SK-N-DZ (cell line): ENCODE measurements at regions not wholly inside any gene's neighbourhood (a gene's known extent, or its start where the extent isn't known, plus 50 kb on each side); places are given as distances from the start of the nearest gene placed in this dataset.

Source experiments
- DNase-seq: peaks from one replicate; pipeline ENCODE4 v3.0.0-alpha.2; 2015; ENCODE audit warnings: low spot score

GRCh38 chr7:86012971-86013370 is 630.7 kb upstream of the GRM3 start:
- DNase-seq, result no peak

- no peak for DNase-seq
Observed at GRCh38 chr7:86008898-86009297, 634.8 kb upstream of the GRM3 start.

- DNase-seq, result no peak
Observed at GRCh38 chr7:86006909-86007308, 636.8 kb upstream of the GRM3 start.

- DNase-seq, result no peak
Observed at GRCh38 chr7:86002858-86003257, 640.9 kb upstream of the GRM3 start.

- no peak for DNase-seq
Observed at GRCh38 chr7:85997515-85997914, 646.2 kb upstream of the GRM3 start.

GRCh38 chr7:85995101-85995500 is 648.6 kb upstream of the GRM3 start:
- DNase-seq, result no peak

GRCh38 chr7:85980740-85981139 is 663.0 kb upstream of the GRM3 start:
- DNase-seq, result no peak

GRCh38 chr7:85974176-85974575 is 669.5 kb upstream of the GRM3 start:
- DNase-seq, result no peak

GRCh38 chr7:85972504-85973141 is 671.1 kb upstream of the GRM3 start:
- DNase-seq, result no peak

GRCh38 chr7:85954961-85955360 is 688.7 kb upstream of the GRM3 start:
- DNase-seq, result no peak

- DNase-seq, result no peak
Observed at GRCh38 chr7:85950871-85951270, 692.8 kb upstream of the GRM3 start.

- no peak for DNase-seq
Observed at GRCh38 chr7:85950418-85950817, 693.3 kb upstream of the GRM3 start.

GRCh38 chr7:85947767-85948166 is 695.9 kb upstream of the GRM3 start:
- DNase-seq, result no peak

- DNase-seq, result no peak
Observed at GRCh38 chr7:85940798-85941197, 702.9 kb upstream of the GRM3 start.

- no peak for DNase-seq
Observed at GRCh38 chr7:85931919-85932318, 711.8 kb upstream of the GRM3 start.

- no peak for DNase-seq
Observed at GRCh38 chr7:85928500-85928899, 715.2 kb upstream of the GRM3 start.

- no peak for DNase-seq
Observed at GRCh38 chr7:85927226-85927625, 716.5 kb upstream of the GRM3 start.

GRCh38 chr7:85924062-85924461 is 719.6 kb upstream of the GRM3 start:
- no peak for DNase-seq

- peak; percentile 69 for DNase-seq
Observed at GRCh38 chr7:85916016-85916415, 727.7 kb upstream of the GRM3 start.

GRCh38 chr7:85914437-85914836 is 727.6 kb upstream of the SEMA3D start:
- no peak for DNase-seq

- DNase-seq, result no peak
Observed at GRCh38 chr7:85908051-85908450, 721.2 kb upstream of the SEMA3D start.

GRCh38 chr7:85897967-85898366 is 711.1 kb upstream of the SEMA3D start:
- DNase-seq, result peak; percentile 56

GRCh38 chr7:85896531-85896930 is 709.7 kb upstream of the SEMA3D start:
- DNase-seq, result no peak

GRCh38 chr7:85895835-85896234 is 709.0 kb upstream of the SEMA3D start:
- no peak for DNase-seq
